GM12878 (cell line): ENCODE measurements at regions not wholly inside any gene's neighbourhood (a gene's known extent, or its start where the extent isn't known, plus 50 kb on each side); places are given as distances from the start of the nearest gene placed in this dataset.

Experiments
- BRCA1 ChIP-seq: IDR thresholded peaks from 2 replicates; pipeline ENCODE4 v1.6.1; 2011; ENCODE audit warnings: low read depth, low read length, improper control_type of control experiment
- CTCF ChIP-seq, 3 experiments: IDR thresholded peaks in 2 of 3; conservative IDR thresholded peaks in 1 of 3; 2 replicates each; pipeline ENCODE4 v1.5.1; 2011; ENCODE audit warnings: low read depth in 3 of 3, low read length in 3 of 3, mild to moderate bottlenecking in 3 of 3, control low read depth in 2 of 3, moderate library complexity in 2 of 3, inconsistent platforms in 1 of 3, mixed read lengths in 1 of 3; ENCODE audit not compliant: control insufficient read depth in 2 of 3, insufficient read depth in 1 of 3; ENCODE audit errors: extremely low read depth in 1 of 3
- EP300 ChIP-seq, 2 experiments: fragments of 150-350 bp in 1 of 2; IDR thresholded peaks; 2 replicates each; pipeline ENCODE4 v1.6.1; 2011 to 2012; ENCODE audit warnings: low read depth in 2 of 2, low read length in 2 of 2, borderline replicate concordance in 1 of 2, improper control_type of control experiment in 1 of 2, inconsistent platforms in 1 of 2; ENCODE audit not compliant: control insufficient read depth in 1 of 2
- EZH2 ChIP-seq: IDR thresholded peaks from 2 replicates; pipeline ENCODE4 v1.6.1; 2012; ENCODE audit warnings: low read depth, mild to moderate bottlenecking, control low read depth, inconsistent platforms, low read length, borderline replicate concordance; ENCODE audit not compliant: control insufficient read depth
- GABPA ChIP-seq: IDR thresholded peaks from 2 replicates; pipeline ENCODE4 v1.6.1; 2014; ENCODE audit warnings: antibody characterized with exemption, low read depth, mild to moderate bottlenecking, inconsistent platforms
- JUND ChIP-seq: IDR thresholded peaks from 2 replicates; pipeline ENCODE4 v1.6.1; 2012; ENCODE audit warnings: low read depth, mild to moderate bottlenecking, low read length, improper control_type of control experiment, moderate library complexity
- NFYB ChIP-seq: IDR thresholded peaks from 2 replicates; pipeline ENCODE4 v1.6.1; 2011; ENCODE audit warnings: low read depth, mild to moderate bottlenecking, low read length, improper control_type of control experiment, moderate library complexity; ENCODE audit not compliant: insufficient read depth
- PAX5 ChIP-seq: IDR thresholded peaks from 2 replicates; pipeline ENCODE4 v1.6.1; 2011; ENCODE audit warnings: low read depth, low read length, borderline replicate concordance
- PML ChIP-seq: IDR thresholded peaks from 2 replicates; pipeline ENCODE4 v1.6.1; 2012; ENCODE audit warnings: low read length, inconsistent platforms
- POLR2A ChIP-seq: IDR thresholded peaks from 2 replicates; pipeline ENCODE4 v1.6.1; 2011; ENCODE audit warnings: low read depth, mild to moderate bottlenecking, low read length
- POLR2AphosphoS5 ChIP-seq: IDR thresholded peaks from 2 replicates; pipeline ENCODE4 v1.6.1; 2011; ENCODE audit warnings: mild to moderate bottlenecking, low read length, inconsistent platforms
- TAF1 ChIP-seq: IDR thresholded peaks from 2 replicates; pipeline ENCODE4 v1.6.1; 2011; ENCODE audit warnings: mild to moderate bottlenecking, low read depth, low read length, borderline replicate concordance
- ZNF24 ChIP-seq: fragments of 450-650 bp; IDR thresholded peaks from 2 replicates; pipeline ENCODE4 v1.6.1; 2017; ENCODE audit warnings: antibody characterized with exemption, mild to moderate bottlenecking

GRCh38 chr3:95567346-95567745 lies 1247.0 kb upstream of the EPHA6 start:
- TF ChIP-seq CTCF (IDR thresholded peaks at IDR 0.05 in 2 of 3, conservative IDR thresholded peaks at IDR 0.05 in 1 of 3; ENCODE audit: control insufficient read depth in 2 of 3, extremely low read depth in 1 of 3, insufficient read depth in 1 of 3, low read depth in 3 of 3, low read length in 3 of 3) (no peak), PAX5 (no peak), EZH2 (no peak), ZNF24 (no peak), TAF1 (no peak), NFYB (no peak), BRCA1 (no peak), JUND (no peak), POLR2AphosphoS5 (no peak), PML (no peak), POLR2A (no peak), EP300 (IDR thresholded peaks at IDR 0.05; ENCODE audit: borderline replicate concordance in 1 of 2, control insufficient read depth in 1 of 2, low read depth in 2 of 2, low read length in 2 of 2) (no peak), GABPA (no peak)
